ENCODE measurements at regions not wholly inside any gene's neighbourhood (a gene's known extent, or its start where the extent isn't known, plus 50 kb on each side); places are given as distances from the start of the nearest gene placed in this dataset.
A peak's percentile ranks its signal among the peaks of the same experiment; 100 is the strongest.

DNA sequence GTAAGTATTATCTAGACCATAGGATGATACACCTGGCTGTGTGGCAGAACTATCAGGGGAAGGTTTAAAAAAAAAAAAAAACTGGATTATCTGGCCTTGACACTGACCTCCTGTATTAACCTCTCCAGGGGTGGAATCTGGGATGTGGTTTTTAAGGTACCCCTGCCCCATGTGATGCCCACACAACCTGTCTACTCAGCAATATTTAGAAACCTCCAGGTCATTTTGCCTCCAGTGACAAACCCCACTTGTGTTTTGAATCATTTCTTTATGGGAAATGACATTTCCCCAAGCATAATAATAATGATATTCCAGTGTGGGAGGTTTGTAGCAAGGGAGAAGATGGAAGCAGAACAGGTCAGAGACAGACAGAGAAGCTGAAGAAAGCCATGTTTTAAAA, 179.1 kb downstream of the RSL24D1 start:
- no peak for DNase-seq

DNA sequence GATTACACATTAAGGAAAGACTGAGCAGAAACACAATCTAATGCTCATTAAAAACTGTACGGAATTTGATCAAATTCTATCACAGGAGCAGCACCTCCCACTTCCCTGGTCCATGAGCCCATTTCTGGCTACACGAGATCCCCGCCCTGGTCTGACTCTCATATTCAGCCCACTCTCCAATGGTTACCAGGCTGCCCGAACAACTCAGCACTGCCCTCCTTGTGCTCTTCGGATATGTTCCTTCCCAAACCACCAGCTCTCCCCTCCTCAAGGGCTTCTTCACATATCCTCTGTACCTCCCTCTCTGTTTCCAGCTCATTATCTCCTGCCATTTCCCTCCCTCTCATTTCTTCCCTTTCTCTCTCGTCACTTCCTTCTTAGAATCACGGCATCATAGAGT, 180.5 kb downstream of the RSL24D1 start:
- no peak for DNase-seq

DNA sequence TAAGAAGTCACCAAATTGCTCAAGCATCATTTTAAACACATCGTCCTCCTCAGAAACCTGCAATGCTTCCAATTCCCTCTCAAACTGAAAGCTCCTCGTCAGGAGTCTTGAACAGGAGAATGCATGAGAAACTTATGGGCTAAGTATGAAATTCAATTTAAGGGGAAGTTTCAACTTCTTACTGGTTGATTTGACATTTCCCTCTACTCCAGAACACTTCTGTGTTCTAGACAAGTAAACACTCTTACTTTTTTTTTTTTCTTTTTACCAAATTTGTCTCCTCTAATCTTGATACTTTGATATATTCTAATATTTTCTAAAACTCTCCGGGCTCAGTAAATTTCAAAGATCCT, 181.7 kb downstream of the RSL24D1 start:
- no peak for DNase-seq

DNA sequence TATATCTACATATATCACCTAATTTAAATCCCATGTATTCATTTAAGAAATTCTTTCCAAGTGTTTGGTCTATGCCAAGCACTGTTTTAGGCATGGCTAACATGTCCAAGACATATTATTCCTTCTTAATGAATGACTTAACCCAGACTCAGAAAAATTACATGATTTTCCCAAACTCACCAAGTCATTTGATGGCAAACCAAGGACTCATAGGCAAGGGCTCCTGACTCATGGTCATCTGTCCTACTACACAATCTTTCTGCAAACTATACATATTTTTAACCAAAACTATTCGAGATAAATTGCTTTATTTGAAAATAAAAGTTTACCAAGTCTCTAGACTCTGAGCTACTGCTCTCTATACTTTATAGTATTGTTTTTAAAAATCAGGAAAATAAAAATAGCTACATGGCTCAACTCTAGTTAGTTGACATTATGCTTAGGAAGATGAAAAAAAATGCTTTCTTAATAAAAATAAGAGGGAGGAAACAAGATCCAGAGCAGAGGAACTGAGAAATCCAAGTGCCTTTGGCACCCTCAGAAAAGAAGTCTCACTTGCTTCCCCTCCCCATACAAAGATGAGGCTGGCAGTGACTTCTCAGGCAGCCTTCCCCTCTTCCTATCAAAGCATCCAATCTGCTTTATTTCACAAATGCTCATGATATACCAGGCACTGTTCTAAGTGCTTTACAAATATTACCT, 182.2 kb downstream of the RSL24D1 start:
- no peak for DNase-seq

DNA sequence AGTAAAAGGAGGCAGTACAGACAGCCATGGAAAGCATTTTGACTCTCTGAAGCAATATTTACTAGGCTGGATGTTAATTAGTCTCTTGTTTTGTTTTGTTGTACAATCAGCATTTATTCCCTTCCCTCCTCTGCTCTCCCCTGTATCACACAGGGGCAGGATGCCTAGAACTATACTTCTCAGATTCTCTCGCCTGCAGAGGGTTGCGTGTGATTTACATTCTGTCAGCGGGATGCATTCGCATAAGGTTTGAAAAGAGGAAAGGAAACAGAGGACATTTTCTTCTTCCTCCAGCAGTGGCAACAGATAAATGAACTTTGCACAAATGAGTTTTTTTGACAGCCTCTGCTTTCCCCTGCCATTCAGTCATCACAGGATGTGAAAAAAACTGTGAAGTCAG, 188.3 kb downstream of the RSL24D1 start:
- DNase-seq = no peak

DNA sequence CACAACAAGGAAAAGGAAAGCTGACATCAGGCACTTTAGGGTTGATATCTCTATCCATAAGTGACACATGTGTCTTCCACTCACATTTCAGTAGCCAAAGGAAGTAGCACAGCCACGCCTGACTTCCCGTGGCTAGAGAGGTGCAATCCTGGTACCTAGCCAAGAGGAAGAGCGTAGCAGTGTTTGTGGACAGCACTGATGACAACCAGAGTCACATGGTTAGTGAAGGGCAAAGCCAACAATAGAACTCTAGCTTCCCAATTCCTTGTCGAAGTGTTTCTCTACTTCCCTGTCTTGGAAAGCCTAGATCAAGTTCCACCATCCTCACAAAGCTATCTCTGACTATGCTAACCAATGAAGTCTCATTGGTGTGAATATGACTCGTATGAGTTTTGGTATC, 189.2 kb downstream of the RSL24D1 start:
- DNase-seq = no peak

DNA sequence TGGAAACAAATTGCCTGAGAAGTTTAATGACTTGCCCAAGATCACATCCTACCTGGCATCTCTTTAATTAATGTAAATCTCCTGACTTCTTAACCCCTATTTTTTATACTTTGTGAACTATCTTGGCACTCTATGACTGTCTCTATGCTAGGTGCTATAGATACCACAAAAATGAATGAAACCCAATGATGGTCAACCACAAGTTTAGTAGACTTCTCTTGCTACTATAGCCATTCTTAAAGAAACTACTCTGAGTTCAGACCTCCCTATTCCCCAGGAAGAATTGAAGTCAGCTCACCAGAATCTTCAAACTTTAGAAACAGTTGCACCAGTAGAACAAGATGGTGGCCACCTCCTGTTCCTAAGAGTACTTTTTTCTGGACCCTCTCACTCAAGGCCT, 191.1 kb downstream of the RSL24D1 start:
- no peak for DNase-seq

DNA sequence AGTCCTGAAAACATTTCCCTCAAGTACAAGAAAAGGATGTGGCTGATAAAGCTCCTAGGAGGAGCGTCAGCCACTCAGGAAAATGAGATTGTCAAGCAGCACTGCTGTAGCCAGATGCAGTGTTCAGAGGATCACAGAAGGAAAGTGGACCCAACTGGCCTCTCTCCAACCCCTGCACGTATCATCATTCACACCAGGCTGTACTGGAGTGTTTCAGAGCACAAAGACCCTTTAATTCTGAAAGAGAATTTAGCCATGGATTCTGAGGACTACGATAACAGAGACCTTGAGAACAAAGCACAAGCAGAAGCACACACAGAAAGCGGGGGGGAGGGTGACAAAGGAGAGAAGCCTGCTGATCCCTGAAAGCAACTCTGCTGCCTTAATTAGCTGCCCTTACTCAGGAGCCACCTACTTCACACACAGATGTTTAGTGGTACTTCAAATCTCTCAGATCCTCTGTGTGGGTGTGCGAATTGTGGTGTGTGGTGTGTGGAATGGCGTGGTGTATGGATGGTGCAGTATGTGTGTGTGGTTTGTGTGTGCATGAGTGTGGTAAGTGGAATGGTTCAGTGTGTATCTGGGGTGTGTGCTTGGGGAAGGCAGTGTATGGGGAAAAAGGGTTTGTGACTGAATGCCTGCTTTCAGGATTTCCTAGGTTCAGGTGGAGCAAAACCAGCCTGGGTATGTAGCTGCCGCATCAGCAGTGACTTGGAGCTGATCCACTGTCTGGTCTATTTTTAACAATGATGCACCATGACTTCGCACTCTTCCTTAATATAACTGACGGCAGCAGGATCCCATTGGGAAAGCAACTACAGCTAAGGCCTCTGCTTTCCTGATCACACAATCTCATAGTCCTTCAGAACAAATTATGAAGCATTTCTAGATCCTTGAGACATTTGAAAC, 192.5 kb downstream of the RSL24D1 start:
- peak; percentile 10 for DNase-seq

DNA sequence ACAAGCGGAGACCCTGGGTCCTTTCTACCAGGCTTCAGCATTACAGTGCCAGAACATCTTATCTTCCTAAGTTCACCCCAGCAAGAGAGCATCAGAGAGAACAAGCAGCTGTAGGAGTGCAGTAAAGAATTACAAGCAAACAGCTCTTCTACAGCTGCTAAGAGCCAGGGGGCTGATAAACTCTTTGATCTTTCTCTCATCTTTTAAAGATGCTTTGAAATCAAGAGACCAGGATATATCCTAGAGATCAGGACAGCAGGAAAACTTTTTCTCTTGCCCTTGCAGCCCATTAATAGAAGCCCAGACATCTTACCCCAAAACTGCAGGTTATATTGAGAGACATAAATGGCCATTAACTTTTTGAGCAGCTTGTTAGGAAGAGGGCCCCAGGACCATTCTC, 198.1 kb downstream of the RSL24D1 start:
- DNase-seq = no peak

DNA sequence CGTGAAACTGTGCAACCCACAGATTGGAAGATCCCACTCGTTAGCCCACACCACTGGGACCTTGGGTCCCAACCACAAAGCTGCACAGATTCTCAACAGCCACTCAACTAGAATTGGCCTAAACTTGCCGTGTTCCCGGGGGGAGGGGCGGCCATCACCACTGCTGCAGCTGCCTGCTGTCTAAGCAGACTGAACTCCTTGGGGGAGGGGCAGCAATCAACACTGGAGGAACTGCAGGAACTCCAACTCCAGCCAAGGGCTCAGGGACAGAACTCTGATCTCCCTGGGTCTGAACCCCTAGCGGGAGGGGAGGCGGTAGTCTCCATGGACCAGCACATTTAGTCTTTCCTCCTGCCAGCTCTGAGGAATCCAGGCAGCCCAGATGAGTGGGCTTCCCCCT, 205.9 kb downstream of the RSL24D1 start:
- DNase-seq = no peak

DNA sequence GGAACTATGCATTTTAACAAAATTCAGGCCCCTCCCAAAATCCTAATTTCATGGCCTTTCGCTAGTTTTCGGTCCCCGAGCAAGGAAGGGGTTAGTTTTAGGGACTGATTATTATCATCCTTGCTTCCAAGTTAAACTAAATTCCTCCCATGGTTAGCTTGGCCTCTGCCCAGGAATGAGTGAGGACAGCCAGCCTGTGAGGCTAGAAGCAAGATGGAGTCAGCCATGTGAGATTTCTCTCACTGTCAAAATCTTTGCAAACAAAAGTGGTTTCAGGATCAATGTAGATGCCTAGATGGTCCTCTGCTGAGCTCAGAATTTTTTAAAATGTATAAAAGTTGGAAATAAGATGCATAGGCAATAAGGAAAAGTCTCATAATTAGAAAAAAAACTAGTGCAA, 208.9 kb downstream of the RSL24D1 start:
- DNase-seq = no peak

DNA sequence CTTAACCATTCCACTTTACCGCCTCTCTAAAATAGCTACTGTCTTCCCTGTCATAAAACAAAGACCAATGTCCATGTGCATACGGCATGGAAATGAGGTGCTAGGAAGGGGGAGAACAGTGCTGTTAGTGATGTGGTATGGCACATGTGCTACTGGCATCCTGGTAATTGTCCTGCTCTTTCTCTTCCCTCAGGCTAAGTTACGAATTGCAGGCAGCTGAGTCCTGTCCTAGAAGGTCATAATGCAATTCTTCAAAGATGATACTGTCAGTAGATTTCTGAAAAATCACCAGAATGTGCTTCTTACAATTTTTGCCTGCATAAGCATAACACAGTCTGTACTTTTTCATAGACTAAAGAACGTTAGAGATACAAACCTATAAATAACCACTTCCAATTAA, 216.8 kb downstream of the RSL24D1 start:
- peak; percentile 2 for DNase-seq

DNA sequence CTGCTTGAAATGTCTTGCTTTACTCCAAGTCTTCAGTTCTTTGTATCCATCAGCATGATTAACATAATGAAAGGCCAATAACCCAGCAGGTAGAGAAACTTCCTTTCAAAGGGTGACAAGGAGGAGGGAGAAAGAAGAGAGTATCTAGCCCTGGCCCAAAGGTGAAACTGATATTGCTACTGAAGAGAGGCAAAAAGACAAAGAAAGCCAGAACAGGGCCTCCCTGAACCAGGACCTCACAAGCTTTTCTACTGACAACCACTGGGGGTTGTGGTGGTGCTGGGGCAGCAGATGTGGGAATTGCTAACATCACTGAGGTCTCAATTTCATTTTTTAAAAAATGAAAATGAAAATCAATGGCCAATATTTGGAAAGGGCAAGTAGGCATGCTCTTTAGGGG, 234.1 kb downstream of the RSL24D1 start:
- no peak for DNase-seq

DNA sequence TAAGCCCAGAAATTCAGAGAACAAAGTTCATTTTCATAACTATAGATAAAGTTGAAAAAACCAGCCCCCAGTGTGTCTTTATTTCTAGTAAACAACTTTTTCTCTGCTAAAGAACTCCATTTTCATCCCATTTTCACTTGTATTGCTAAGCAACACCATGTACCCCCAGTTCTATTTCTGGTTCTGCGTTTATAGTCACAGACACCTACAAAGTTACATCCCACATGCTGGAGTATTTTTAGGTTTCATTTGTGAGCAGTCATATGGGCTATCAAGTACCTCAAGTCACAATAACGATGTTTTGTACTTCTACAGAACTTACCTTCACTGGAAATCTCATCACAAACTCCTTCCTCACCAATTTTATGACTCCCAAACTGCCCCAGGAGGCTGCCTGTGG, 236.5 kb downstream of the RSL24D1 start:
- no peak for DNase-seq

DNA sequence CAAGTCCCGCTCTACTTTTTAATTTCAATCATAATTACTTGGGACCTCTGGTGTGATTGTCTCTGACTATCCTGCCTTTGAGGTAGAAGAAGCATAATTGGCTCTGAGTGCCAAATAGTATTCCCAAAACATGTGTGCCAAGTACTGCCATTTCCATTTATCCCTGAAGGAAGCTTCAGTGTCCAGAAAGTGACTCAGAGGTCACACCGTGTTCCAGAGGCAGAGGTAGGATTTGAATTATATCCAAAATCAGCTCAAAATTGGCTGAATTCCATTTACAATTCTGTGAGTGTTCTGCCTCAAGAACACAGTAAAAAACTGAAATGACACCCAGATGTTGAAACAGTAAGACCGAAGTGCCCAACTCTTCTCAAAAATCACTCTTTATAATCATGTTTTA, 255.3 kb downstream of the RSL24D1 start:
- DNase-seq = no peak

DNA sequence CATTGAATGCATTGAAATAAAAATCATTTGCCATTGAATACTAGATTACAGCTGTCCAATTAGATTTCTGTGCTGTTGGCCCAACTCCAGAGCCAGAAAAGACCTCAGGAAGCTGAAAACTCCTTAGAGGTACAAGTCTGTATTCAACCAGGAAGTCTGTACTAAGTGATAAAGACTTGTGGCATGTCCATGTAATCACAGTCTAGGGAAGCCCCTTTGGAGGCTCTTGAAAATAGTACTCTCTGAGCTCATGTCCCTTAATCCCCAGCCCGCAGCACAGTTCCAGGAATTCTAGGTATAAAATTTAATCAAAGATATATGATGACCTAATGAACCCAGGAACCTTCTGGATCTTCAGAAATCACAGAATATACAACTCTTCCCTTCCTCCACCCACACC, 279.4 kb downstream of the RSL24D1 start:
- no peak for DNase-seq

DNA sequence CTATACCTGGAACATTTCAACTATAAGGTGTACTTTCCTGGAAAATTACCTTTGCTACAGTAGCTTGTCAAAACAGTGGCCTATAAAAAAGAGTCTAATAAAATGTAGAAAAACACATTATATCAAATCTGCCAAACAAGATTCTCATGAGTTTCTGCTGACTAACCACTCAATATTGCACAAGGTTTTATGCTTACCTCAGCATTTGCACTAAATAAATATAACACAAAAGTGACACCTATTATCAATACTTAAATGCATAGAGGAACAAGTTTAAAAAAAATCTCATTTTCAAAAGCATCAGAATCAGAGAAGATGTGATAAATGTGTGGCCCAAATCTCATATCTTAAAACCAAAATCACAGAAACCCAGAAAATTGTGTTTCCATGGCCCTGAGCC, 281.4 kb downstream of the RSL24D1 start:
- no peak for DNase-seq

DNA sequence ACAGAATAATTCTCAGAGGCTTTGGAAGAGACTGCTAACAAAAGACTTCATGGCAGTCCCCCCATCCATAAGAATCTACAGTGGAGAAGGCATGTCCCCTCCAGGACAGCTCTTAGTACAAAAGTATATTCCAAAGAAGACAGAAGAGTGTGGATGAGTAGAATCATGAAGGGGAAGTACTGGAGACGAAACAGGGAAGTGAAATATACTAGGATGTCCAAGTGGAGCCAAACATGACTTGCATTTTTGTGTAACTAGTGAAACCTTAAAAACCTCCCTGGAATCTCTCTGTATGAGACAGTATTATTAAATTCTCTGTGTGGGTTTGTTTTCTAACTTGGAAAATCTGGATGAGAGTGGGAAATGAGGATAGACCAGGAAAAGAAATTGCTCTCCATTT, 312.4 kb downstream of the RSL24D1 start:
- no peak for DNase-seq

DNA sequence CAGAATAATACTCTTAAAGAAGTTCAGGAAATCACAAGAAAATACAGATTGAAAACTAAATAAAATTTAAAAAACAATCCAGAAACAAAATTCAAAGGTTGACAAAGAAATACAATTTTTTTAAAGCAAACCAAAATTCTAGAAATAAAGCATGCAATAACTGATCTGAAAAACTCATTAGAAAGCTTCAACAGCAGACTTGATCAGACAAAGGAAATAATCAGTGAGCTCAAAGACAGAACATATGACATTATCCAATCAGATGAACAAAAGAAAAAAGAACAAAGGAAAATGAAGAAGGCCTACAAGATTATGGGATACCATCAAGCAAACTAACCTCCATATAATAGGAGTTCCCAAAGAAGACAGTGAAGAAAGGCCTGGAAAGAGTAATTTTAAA, 336.8 kb downstream of the RSL24D1 start:
- no peak for DNase-seq

DNA sequence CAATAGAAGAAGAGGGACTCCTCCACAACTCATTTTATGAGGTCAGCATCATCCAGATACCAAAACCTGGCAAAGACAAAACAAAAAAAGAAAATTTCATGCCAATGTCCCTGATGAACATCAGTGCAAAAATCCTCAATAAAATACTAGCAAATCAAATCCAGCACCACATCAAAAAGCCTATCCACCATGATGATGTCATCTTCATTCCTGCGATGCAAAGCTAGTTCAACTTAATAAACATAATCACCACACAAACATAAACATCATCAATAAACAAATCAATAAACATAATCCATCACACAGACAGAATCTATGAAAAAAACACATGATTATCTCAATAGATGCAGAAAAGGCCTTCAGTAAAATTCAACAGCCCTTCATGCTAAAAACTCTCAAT, 342.1 kb downstream of the RSL24D1 start:
- no peak for DNase-seq

DNA sequence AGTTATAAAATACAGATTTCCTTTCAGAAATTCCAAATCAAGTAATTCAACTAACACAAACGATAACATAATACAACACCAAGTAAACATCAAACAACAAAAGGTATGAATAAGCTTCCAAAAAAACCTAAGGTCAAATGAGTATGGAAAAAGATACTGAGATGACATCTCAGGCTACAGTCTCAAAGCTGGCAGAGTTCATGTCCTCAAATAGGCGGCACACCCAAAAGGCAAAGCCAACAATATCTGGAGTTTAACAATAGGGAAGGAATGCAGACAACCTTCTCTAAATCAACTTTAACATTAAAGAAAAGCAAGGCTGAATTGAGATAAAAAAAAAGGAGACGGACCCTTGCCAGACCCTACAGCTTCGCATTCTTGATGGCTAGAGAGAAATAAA, 346.6 kb downstream of the RSL24D1 start:
- no peak for DNase-seq

DNA sequence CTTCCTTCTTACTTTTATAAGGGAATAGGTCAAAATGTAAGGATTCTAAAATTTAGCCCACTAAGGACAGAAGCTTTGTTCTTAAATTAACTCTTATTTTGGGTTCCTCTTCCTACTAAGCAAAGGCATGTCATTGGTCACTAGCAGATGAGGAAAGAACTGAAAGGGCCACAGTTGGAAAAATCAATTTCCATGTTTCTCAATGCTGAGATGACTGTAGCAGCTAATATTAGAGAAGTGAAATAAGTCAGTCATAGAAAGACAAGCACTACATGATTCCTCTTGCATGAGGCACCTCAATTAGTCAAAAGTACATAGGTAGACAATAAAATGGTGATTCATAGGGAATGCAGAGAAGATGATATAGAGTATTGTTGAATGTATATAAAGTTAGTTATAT, 353.7 kb downstream of the RSL24D1 start:
- no peak for DNase-seq

DNA sequence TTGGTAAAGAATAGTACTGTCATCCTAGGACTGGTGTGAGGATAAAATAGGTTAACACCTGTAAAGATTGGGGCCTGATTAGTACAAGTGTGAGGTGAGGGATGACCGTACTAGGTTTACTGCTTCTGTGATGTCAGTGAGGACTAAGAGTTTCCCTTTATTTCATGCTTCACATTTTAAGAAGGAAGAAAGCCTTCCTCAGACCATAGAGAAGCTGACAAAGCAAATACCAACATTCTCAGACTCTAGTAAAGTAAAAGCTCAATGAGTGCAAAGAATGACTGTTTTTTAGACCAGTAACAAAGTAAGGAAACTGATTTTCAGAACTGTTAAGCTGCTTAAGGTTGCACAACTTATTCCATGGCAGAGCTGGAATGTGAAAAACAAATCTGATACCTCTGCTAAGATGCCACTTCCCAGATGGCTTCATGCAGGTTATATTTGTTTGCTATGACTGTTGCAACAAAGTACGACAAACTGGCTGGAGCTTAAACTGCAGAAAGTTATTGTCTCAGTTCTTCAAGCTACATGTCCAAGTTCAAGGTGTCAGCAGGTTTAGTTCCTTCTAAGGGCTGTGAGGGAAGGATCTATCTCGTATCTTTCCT, 354.9 kb downstream of the RSL24D1 start:
- DNase-seq = no peak
